Stimulated activated CD4-positive, alpha-beta T cell treated with anti-CD3 and anti-CD28 coated beads, Interleukin-2, amount 100 ng/mL, for 48 hours (primary cell): ENCODE measurements at regions not wholly inside any gene's neighbourhood (a gene's known extent, or its start where the extent isn't known, plus 50 kb on each side); places are given as distances from the start of the nearest gene placed in this dataset.

Experiments
- DNase-seq, 2 donors: peaks; one replicate each; pipeline ENCODE4 v3.0.0-alpha.2; 2020

- DNase-seq = no peak
Measured at GRCh38 chr7:42756841-42757240, 155.0 kb downstream of the C7orf25 start.

- no peak for DNase-seq
Measured at GRCh38 chr7:42753811-42754363, 158.0 kb downstream of the C7orf25 start.

- no peak for DNase-seq
Measured at GRCh38 chr7:42753367-42753766, 158.5 kb downstream of the C7orf25 start.

GRCh38 chr7:42750172-42750571 lies 161.7 kb downstream of the C7orf25 start:
- DNase-seq = no peak

GRCh38 chr7:42747044-42747443 lies 164.8 kb downstream of the C7orf25 start:
- DNase-seq = no peak

- DNase-seq = no peak
Measured at GRCh38 chr7:42746214-42746613, 165.7 kb downstream of the C7orf25 start.

- DNase-seq = peak; percentile 17 to 19
Measured at GRCh38 chr7:42745357-42746059, 166.4 kb downstream of the C7orf25 start.

GRCh38 chr7:42744746-42745145 lies 167.1 kb downstream of the C7orf25 start:
- DNase-seq = no peak

- no peak for DNase-seq
Measured at GRCh38 chr7:42743077-42743858, 168.6 kb downstream of the C7orf25 start.

- DNase-seq = no peak
Measured at GRCh38 chr7:42742318-42742717, 169.6 kb downstream of the C7orf25 start.

GRCh38 chr7:42740408-42740807 lies 171.5 kb downstream of the C7orf25 start:
- no peak for DNase-seq

GRCh38 chr7:42739638-42740037 lies 172.2 kb downstream of the C7orf25 start:
- DNase-seq = no peak

- no peak for DNase-seq
Measured at GRCh38 chr7:42736931-42737330, 174.9 kb downstream of the C7orf25 start.

- DNase-seq = no peak
Measured at GRCh38 chr7:42735081-42735480, 176.8 kb downstream of the C7orf25 start.

- no peak for DNase-seq
Measured at GRCh38 chr7:42734568-42734967, 177.3 kb downstream of the C7orf25 start.

- no peak for DNase-seq
Measured at GRCh38 chr7:42733040-42733439, 178.8 kb downstream of the C7orf25 start.

GRCh38 chr7:42730586-42730985 lies 181.3 kb downstream of the C7orf25 start:
- DNase-seq = no peak

GRCh38 chr7:42729053-42729765 lies 182.7 kb downstream of the C7orf25 start:
- DNase-seq = no peak

GRCh38 chr7:42727451-42727850 lies 184.4 kb downstream of the C7orf25 start:
- DNase-seq = no peak

- DNase-seq = no peak
Measured at GRCh38 chr7:42726066-42726785, 185.6 kb downstream of the C7orf25 start.

GRCh38 chr7:42722716-42723115 lies 189.2 kb downstream of the C7orf25 start:
- no peak for DNase-seq

GRCh38 chr7:42722198-42722597 lies 189.7 kb downstream of the C7orf25 start:
- no peak for DNase-seq
